ENCODE measurements at regions not wholly inside any gene's neighbourhood (a gene's known extent, or its start where the extent isn't known, plus 50 kb on each side); places are given as distances from the start of the nearest gene placed in this dataset.

GRCh38 chr5:23588841-23589326, 81.5 kb downstream of the PRDM9 start:
- Histone ChIP-seq H3K9me2 (ENCODE audit: insufficient read depth, low read length) (no peaks in the 10 kb centered on the region), H3K4me2 (ENCODE audit: low read length) (no peak overlapping the region), H3K4me3 (ENCODE audit: low read length) (no peak overlapping the region), H4K20me1 (ENCODE audit: insufficient read depth) (no peaks in the 10 kb centered on the region), H3K36me3 (ENCODE audit: insufficient read depth, low read length) (no peaks in the 10 kb centered on the region), H3K9me3 (ENCODE audit: low read length) (no peaks in the 10 kb centered on the region), H3K79me2 (replicated peaks; ENCODE audit: insufficient read depth, low read length) (no peaks in the 10 kb centered on the region), H3K27me3 (ENCODE audit: insufficient read depth, low read depth, low read length) (no peaks in the 10 kb centered on the region), H3F3A (ENCODE audit: insufficient read depth, low read length, poor library complexity, severe bottlenecking) (no peaks in the 10 kb centered on the region), H3K9ac (ENCODE audit: low read length) (no peak overlapping the region), H2AFZ (ENCODE audit: low read depth, low read length) (no peak overlapping the region), H3K27ac (ENCODE audit: low read length) (no peak overlapping the region)
- no peak for TF ChIP-seq TAF1 (IDR thresholded peaks at IDR 0.05; ENCODE audit: low read depth)

- H3K4me3 ChIP-seq (ENCODE audit: low read length) = no peak overlapping the region
- H4K20me1 ChIP-seq (ENCODE audit: insufficient read depth) = no peaks in the 10 kb centered on the region
- H3K36me3 ChIP-seq (ENCODE audit: insufficient read depth, low read length) = no peaks in the 10 kb centered on the region
- H2AFZ ChIP-seq (ENCODE audit: low read depth, low read length) = no peak overlapping the region
- H3K27me3 ChIP-seq (ENCODE audit: insufficient read depth, low read depth, low read length) = no peaks in the 10 kb centered on the region
- H3F3A ChIP-seq (ENCODE audit: insufficient read depth, low read length, poor library complexity, severe bottlenecking) = no peaks in the 10 kb centered on the region
- H3K27ac ChIP-seq (ENCODE audit: low read length) = no peak overlapping the region
- no peak overlapping the region for H3K9ac ChIP-seq (ENCODE audit: low read length)
- H3K79me2 ChIP-seq (replicated peaks; ENCODE audit: insufficient read depth, low read length) = no peaks in the 10 kb centered on the region
- H3K4me2 ChIP-seq (ENCODE audit: low read length) = no peak overlapping the region
- H3K9me3 ChIP-seq (ENCODE audit: low read length) = no peaks in the 10 kb centered on the region
- TF ChIP-seq EP300 (conservative IDR thresholded peaks at IDR 0.05; ENCODE audit: poor library complexity, severe bottlenecking) (no peak), EZH2 (IDR thresholded peaks at IDR 0.05; ENCODE audit: borderline replicate concordance, insufficient read depth, low read length, poor library complexity, severe bottlenecking) (no peak), SMC3 (conservative IDR thresholded peaks at IDR 0.05; ENCODE audit: poor library complexity) (no peak), POLR2AphosphoS5 (IDR thresholded peaks at IDR 0.05) (no peak), REST (IDR thresholded peaks at IDR 0.05; ENCODE audit: borderline replicate concordance) (no peak), CTCF (IDR thresholded peaks at IDR 0.05; ENCODE audit: poor library complexity, severe bottlenecking) (no peak), TAF1 (IDR thresholded peaks at IDR 0.05; ENCODE audit: low read depth) (no peak), MXI1 (conservative IDR thresholded peaks at IDR 0.05; ENCODE audit: poor library complexity, severe bottlenecking) (no peak), RAD21 (conservative IDR thresholded peaks at IDR 0.05) (no peak)
- H3K9me2 ChIP-seq (ENCODE audit: insufficient read depth, low read length) = no peaks in the 10 kb centered on the region
Measured at GRCh38 chr5:23591250-23591649, 83.8 kb downstream of the PRDM9 start.

GRCh38 chr5:23606927-23607326, 99.5 kb downstream of the PRDM9 start:
- no peaks in the 10 kb centered on the region for H3F3A ChIP-seq (ENCODE audit: insufficient read depth, low read length, poor library complexity, severe bottlenecking)
- H3K36me3 ChIP-seq (ENCODE audit: insufficient read depth, low read length) = no peaks in the 10 kb centered on the region
- no peaks in the 10 kb centered on the region for H3K27me3 ChIP-seq (ENCODE audit: insufficient read depth, low read depth, low read length)
- H3K9ac ChIP-seq (ENCODE audit: low read length) = no peak overlapping the region
- H3K9me3 ChIP-seq (ENCODE audit: low read length) = no peaks in the 10 kb centered on the region
- H2AFZ ChIP-seq (ENCODE audit: low read depth, low read length) = no peak overlapping the region
- H3K9me2 ChIP-seq (ENCODE audit: insufficient read depth, low read length) = no peaks in the 10 kb centered on the region
- no peak overlapping the region for H3K4me2 ChIP-seq (ENCODE audit: low read length)
- H3K4me3 ChIP-seq (ENCODE audit: low read length) = no peak overlapping the region
- no peaks in the 10 kb centered on the region for H3K79me2 ChIP-seq (replicated peaks; ENCODE audit: insufficient read depth, low read length)
- no peak overlapping the region for H3K27ac ChIP-seq (ENCODE audit: low read length)
- H4K20me1 ChIP-seq (ENCODE audit: insufficient read depth) = no peaks in the 10 kb centered on the region
- TF ChIP-seq REST (IDR thresholded peaks at IDR 0.05; ENCODE audit: borderline replicate concordance) = no peak
- no peak for TF ChIP-seq SMC3 (conservative IDR thresholded peaks at IDR 0.05; ENCODE audit: poor library complexity)
- TF ChIP-seq RAD21 (conservative IDR thresholded peaks at IDR 0.05) = no peak
- TF ChIP-seq MXI1 (conservative IDR thresholded peaks at IDR 0.05; ENCODE audit: poor library complexity, severe bottlenecking) = no peak
